Raji (cell line): ENCODE measurements at regions not wholly inside any gene's neighbourhood (a gene's known extent, or its start where the extent isn't known, plus 50 kb on each side); places are given as distances from the start of the nearest gene placed in this dataset.

Source experiments
- POLR2A ChIP-seq: IDR thresholded peaks from 2 replicates; pipeline ENCODE4 v1.6.1; 2011; ENCODE audit warnings: low read depth, low read length, control low read depth; ENCODE audit not compliant: insufficient read depth

- no peak for TF ChIP-seq POLR2A
Measured at GRCh38 chr9:119968836-119969707, 599.8 kb upstream of the BRINP1 start.

- TF ChIP-seq POLR2A = no peak
Measured at GRCh38 chr9:119967867-119968535, 598.8 kb upstream of the BRINP1 start.

GRCh38 chr9:119963798-119964372 is 594.6 kb upstream of the BRINP1 start:
- no peak for TF ChIP-seq POLR2A

GRCh38 chr9:119963258-119963797 is 594.1 kb upstream of the BRINP1 start:
- no peak for TF ChIP-seq POLR2A

GRCh38 chr9:119961774-119962424 is 592.7 kb upstream of the BRINP1 start:
- TF ChIP-seq POLR2A = no peak

- TF ChIP-seq POLR2A = no peak
Measured at GRCh38 chr9:119959846-119960545, 590.8 kb upstream of the BRINP1 start.

GRCh38 chr9:119956111-119956510 is 586.9 kb upstream of the BRINP1 start:
- TF ChIP-seq POLR2A = no peak

GRCh38 chr9:119955276-119955675 is 586.0 kb upstream of the BRINP1 start:
- TF ChIP-seq POLR2A = no peak

GRCh38 chr9:119951591-119951990 is 582.4 kb upstream of the BRINP1 start:
- TF ChIP-seq POLR2A = no peak

- no peak for TF ChIP-seq POLR2A
Measured at GRCh38 chr9:119951090-119951489, 581.9 kb upstream of the BRINP1 start.

GRCh38 chr9:119945686-119946085 is 576.5 kb upstream of the BRINP1 start:
- TF ChIP-seq POLR2A = no peak

- no peak for TF ChIP-seq POLR2A
Measured at GRCh38 chr9:119941091-119941490, 571.9 kb upstream of the BRINP1 start.

- TF ChIP-seq POLR2A = no peak
Measured at GRCh38 chr9:119938871-119939270, 569.6 kb upstream of the BRINP1 start.

- no peak for TF ChIP-seq POLR2A
Measured at GRCh38 chr9:119934497-119934896, 565.3 kb upstream of the BRINP1 start.

GRCh38 chr9:119933191-119933590 is 564.0 kb upstream of the BRINP1 start:
- no peak for TF ChIP-seq POLR2A

- TF ChIP-seq POLR2A = no peak
Measured at GRCh38 chr9:119924736-119925135, 555.5 kb upstream of the BRINP1 start.
